ENCODE measurements at regions not wholly inside any gene's neighbourhood (a gene's known extent, or its start where the extent isn't known, plus 50 kb on each side); places are given as distances from the start of the nearest gene placed in this dataset.

DNA sequence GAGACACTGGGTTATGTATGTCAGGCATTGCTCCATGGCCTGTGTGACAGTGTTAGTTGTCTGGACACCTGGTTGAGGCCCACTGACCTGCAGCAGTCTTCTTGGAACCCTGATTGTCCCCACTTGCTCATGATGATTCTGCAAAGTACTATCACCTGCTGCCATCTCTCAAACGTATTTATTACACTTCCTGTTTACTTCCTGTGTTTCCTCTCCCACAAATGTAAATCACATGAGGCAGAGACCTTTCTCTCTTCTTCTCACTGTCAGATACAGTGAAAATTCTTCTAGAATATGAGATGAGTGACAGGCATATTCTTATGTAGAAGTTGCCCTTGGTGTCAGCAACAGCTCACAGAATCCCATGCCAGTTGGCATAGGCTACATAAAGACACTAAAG, 186.9 kb upstream of the CNTN1 start:
- no peak for DNase-seq
- no peaks in the 10 kb centered on the region for H3K36me3 Mint-ChIP-seq (ENCODE audit: low read depth)
- peaks cover 3% of the 10 kb centered on the region for H3K4me1 Mint-ChIP-seq
- intact Hi-C loops (cut with micrococcal nuclease), result no loop called here
- H3K27me3 Mint-ChIP-seq, result no peaks in the 10 kb centered on the region
- no peak overlapping the region for H3K27ac Mint-ChIP-seq
- no peaks in the 10 kb centered on the region for H3K9me3 Mint-ChIP-seq
- H3K4me3 Mint-ChIP-seq, result no peak overlapping the region

DNA sequence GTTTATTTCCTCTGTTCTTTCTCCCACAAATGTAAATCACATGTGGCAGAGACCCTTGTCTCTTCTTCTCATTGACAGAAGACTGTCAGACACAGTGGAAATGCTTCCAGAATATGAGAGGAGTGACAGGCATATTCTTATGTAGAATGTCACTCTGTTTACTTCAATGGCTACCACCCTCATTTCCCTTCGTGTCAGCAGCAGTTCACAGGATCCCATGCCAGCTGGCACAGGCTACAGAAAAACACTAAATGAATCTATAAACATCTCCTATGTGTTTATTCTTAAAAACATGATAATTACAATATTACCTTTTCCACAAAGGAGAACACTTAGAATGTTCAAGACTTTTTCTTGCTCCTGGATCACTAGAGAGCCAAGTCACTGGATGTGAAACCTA, 183.8 kb upstream of the CNTN1 start:
- H3K27me3 Mint-ChIP-seq, result no peaks in the 10 kb centered on the region
- H3K4me1 Mint-ChIP-seq, result peaks cover 3% of the 10 kb centered on the region
- H3K36me3 Mint-ChIP-seq (ENCODE audit: low read depth), result no peaks in the 10 kb centered on the region
- intact Hi-C loops (cut with micrococcal nuclease), result no loop called here
- no peak for DNase-seq
- no peak overlapping the region for H3K4me3 Mint-ChIP-seq
- H3K9me3 Mint-ChIP-seq, result no peaks in the 10 kb centered on the region
- H3K27ac Mint-ChIP-seq, result no peak overlapping the region

DNA sequence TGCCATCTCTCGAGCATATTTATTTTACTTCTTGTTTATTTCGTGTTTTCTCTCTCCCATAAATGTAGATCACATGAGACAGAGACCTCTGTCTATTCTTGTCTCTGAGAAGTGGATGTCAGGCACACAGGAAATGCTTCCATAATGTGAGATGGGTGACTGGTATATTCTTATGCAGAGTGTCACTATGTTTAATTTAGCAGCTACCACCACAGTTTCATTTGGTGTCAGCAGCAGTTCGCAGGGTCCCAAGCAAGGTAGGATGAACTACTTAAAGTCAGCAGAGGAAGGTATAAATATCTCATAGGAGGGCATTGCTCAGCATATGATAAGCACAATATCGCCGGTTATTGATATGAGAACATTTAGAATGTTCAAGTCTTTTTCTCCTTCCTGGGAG, 180.9 kb upstream of the CNTN1 start:
- Mint-ChIP-seq H3K4me3 (no peak overlapping the region), H3K27me3 (no peaks in the 10 kb centered on the region), H3K4me1 (no peaks in the 10 kb centered on the region), H3K27ac (no peak overlapping the region), H3K9me3 (no peaks in the 10 kb centered on the region), H3K36me3 (ENCODE audit: low read depth) (no peaks in the 10 kb centered on the region)
- no peak for DNase-seq
- intact Hi-C loops (cut with micrococcal nuclease), result no loop called here

DNA sequence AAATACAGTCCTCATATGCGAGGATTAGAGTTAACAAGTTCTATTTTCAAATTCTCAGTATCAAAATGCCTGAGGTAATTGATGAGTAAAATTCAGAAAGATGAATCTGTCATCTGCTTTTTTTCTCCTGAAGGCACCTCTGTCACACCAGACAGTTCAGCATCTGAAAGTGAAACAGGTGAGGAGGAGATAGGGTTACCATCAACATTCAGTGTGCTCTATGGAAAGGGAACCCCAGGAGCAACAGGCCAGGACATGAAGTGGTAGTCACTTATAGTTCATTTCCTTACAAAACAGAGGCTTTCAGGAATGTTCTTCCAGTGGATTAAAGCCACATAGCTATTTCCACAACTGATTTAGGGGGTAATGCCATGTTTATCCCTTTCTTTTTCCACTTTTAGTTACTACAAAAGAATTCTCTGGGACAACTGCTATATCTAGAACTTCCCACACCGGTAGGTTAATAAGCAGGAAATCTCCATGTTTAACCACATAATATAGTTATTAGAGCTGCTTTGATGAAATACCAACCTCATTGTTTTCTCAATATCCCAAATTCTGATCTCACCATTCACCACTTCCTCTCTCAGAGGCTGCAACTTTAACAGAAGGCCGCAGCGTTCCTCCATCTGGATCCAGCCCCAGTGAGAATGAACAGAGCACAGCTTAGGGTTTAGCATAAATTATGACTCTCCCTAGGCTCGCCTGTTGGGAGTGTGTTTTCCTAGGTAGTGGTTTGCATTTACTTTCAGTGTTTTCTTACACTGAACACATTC, 177.0 kb upstream of the CNTN1 start:
- Mint-ChIP-seq H3K4me1 (no peaks in the 10 kb centered on the region), H3K9me3 (no peaks in the 10 kb centered on the region), H3K27me3 (no peaks in the 10 kb centered on the region), H3K27ac (no peak overlapping the region), H3K36me3 (ENCODE audit: low read depth) (no peaks in the 10 kb centered on the region), H3K4me3 (no peak overlapping the region)
- DNase-seq, result no peak
- intact Hi-C loops (cut with micrococcal nuclease), result no loop called here

DNA sequence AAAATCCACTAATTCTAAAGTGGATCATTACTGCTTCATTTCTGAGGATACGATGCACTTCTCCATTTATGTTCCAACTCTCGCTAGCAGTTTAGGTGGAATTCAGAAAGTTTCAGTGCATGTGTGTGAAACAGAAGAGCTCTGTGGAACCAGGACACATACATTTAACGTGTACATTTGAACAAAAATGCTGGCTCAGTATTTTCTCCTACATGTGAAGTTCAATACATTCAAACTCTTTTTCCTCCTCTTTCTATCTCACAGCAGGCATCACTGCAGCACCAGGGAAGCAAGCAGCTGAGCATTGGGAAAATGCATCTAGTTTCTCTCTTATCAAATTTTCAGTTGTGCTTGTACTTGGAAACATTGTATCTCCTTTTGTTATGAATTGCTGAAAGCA, 169.4 kb upstream of the CNTN1 start:
- Mint-ChIP-seq H3K27me3 (no peaks in the 10 kb centered on the region), H3K4me1 (no peaks in the 10 kb centered on the region)
- DNase-seq, result no peak

DNA sequence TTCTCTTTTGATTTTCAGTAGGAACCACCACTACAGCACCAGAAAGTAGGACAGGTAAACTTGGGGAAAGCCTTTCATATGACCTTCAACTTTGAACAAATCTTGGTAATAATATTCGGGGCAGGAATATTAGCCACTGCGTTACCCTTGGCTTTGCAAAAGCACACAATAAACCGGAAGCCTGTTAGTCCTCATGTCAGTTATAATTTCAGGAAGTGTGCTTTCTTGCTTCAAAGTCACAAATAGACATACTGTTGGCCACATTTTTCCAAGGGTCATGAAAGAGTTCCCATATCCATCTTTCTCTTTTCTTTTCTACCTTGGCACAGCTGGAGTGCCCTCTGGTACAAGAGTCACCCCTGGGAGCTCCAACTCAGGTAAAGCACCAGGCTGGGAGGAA, 167.2 kb upstream of the CNTN1 start:
- DNase-seq, result no peak
- intact Hi-C loops (cut with micrococcal nuclease), result no loop called here
- H3K36me3 Mint-ChIP-seq (ENCODE audit: low read depth), result no peaks in the 10 kb centered on the region
- no peaks in the 10 kb centered on the region for H3K27me3 Mint-ChIP-seq
- H3K4me3 Mint-ChIP-seq, result no peak overlapping the region
- no peaks in the 10 kb centered on the region for H3K4me1 Mint-ChIP-seq
- H3K9me3 Mint-ChIP-seq, result no peaks in the 10 kb centered on the region
- no peak overlapping the region for H3K27ac Mint-ChIP-seq

More for the DNA sequence above, 169.4 kb upstream of the CNTN1 start:
- H3K4me3 Mint-ChIP-seq, result no peak overlapping the region
- H3K9me3 Mint-ChIP-seq, result no peaks in the 10 kb centered on the region
- intact Hi-C loops (cut with micrococcal nuclease), result no loop called here
- no peak overlapping the region for H3K27ac Mint-ChIP-seq
- no peaks in the 10 kb centered on the region for H3K36me3 Mint-ChIP-seq (ENCODE audit: low read depth)

DNA sequence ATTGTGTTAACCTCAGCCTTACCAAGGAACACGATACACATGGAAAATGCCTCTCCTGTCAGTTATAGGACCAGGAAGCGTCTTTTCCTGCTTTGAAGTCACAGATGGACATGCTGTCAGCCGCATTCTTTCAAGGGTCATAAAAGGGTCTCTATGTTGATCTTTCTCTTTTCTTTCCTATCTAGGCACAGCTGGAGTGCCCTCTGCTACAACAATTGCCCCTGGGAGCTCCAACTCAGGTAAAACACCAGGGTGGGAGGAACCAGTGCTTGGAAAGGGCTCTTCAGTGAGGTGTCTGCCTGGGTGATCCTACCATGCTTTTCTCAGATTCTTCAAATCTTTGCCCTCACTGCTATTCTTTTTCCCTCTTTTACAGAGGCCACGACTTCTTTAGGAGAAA, 157.4 kb upstream of the CNTN1 start:
- Mint-ChIP-seq H3K9me3 (no peaks in the 10 kb centered on the region), H3K27me3 (no peaks in the 10 kb centered on the region), H3K27ac (no peak overlapping the region), H3K4me3 (no peak overlapping the region), H3K4me1 (no peaks in the 10 kb centered on the region), H3K36me3 (ENCODE audit: low read depth) (no peaks in the 10 kb centered on the region)
- DNase-seq, result no peak
- intact Hi-C loops (cut with micrococcal nuclease), result no loop called here

DNA sequence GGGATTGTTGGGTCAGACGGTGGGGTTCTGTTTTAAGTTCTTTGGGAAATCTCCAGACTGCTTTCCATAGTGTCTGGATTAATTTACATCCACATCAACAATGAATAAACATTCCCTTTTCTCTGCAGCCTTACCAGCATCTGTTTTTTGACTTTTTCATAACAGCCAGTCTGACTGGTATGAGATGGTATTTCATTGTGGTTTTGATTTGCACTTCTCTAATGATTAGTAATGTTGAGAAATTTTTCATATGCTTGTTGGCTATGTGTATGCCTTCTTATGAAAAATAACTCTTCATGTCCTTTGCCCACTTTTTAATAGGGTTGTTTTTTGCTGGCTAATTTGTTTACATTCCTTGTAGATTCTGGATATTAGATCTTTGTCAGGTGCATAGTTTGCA, 140.8 kb upstream of the CNTN1 start:
- intact Hi-C loops (cut with micrococcal nuclease), result no loop called here
- DNase-seq, result no peak
- peaks cover 9% of the 10 kb centered on the region for H3K9me3 Mint-ChIP-seq
- H3K4me1 Mint-ChIP-seq, result no peaks in the 10 kb centered on the region
- H3K27me3 Mint-ChIP-seq, result no peaks in the 10 kb centered on the region
- no peak overlapping the region for H3K4me3 Mint-ChIP-seq
- H3K27ac Mint-ChIP-seq, result no peak overlapping the region
- no peaks in the 10 kb centered on the region for H3K36me3 Mint-ChIP-seq (ENCODE audit: low read depth)

DNA sequence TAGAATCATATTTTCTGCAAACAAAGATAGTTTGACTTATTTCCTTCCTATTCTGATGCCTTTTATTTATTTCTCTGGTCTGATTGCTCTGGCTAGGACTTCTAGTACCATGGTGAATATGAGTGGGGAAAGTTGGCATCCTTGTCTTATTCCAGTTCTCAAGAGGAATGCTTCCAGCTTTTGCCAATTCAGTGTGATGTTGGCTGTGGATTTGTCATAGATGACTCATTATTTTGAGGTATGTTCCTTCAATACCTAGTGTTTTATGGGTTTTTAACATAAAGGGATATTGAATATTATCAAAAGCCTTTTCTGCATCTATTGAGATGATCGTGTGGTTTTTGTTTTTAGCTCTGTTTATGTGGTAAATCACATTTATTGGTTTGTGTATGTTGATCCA, 139.4 kb upstream of the CNTN1 start:
- intact Hi-C loops (cut with micrococcal nuclease), result no loop called here
- H3K9me3 Mint-ChIP-seq, result peaks cover 9% of the 10 kb centered on the region
- H3K27ac Mint-ChIP-seq, result no peak overlapping the region
- no peaks in the 10 kb centered on the region for H3K4me1 Mint-ChIP-seq
- no peaks in the 10 kb centered on the region for H3K36me3 Mint-ChIP-seq (ENCODE audit: low read depth)
- no peak for DNase-seq
- H3K4me3 Mint-ChIP-seq, result no peak overlapping the region
- no peaks in the 10 kb centered on the region for H3K27me3 Mint-ChIP-seq

DNA sequence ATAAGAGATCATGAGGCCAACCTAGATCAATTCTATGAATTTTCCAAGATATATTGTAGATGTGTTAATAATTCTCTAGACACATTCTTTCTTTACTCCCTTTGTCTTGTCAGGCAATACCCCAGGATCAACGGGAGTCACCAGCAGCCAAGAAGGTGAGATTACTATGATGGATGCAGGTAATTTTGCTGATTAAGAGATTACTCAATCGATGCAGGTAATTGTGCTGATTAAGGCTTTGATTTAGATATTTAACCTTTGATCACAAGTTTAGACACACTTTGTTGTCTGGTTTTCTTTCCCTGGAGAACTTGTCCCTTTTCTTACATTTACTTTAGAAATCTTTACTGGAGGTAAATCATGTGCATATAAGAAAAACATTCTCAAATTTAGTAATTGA, 134.3 kb upstream of the CNTN1 start:
- DNase-seq, result no peak
- peaks cover 9% of the 10 kb centered on the region for H3K9me3 Mint-ChIP-seq
- H3K27ac Mint-ChIP-seq, result no peak overlapping the region
- H3K4me1 Mint-ChIP-seq, result no peaks in the 10 kb centered on the region
- no peaks in the 10 kb centered on the region for H3K36me3 Mint-ChIP-seq (ENCODE audit: low read depth)
- intact Hi-C loops (cut with micrococcal nuclease), result no loop called here
- H3K4me3 Mint-ChIP-seq, result no peak overlapping the region
- no peaks in the 10 kb centered on the region for H3K27me3 Mint-ChIP-seq

DNA sequence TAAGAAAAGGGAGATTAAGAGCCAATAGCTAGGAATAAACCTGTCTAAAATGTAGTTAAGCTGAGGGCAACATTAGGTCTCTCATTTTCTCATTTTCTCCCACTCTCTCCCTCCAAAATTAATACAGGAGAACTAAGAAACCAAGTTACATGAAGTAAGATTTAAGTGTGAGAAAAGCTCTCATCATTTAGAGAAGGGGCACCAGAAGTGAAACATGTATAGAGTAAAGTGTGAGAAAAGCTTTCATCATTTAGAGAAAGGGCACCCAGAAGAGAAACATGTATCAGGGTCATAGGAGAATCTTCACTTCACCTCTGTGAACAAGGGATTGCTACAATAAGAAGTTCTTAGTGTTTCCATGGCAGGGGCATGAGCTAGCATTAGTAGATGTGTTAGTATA, 132.4 kb upstream of the CNTN1 start:
- peaks cover 3% of the 10 kb centered on the region for H3K9me3 Mint-ChIP-seq
- H3K27me3 Mint-ChIP-seq, result no peaks in the 10 kb centered on the region
- no peak overlapping the region for H3K4me3 Mint-ChIP-seq
- no peak for DNase-seq
- no peaks in the 10 kb centered on the region for H3K4me1 Mint-ChIP-seq
- no peaks in the 10 kb centered on the region for H3K36me3 Mint-ChIP-seq (ENCODE audit: low read depth)
- no peak overlapping the region for H3K27ac Mint-ChIP-seq
- intact Hi-C loops (cut with micrococcal nuclease), result no loop called here

DNA sequence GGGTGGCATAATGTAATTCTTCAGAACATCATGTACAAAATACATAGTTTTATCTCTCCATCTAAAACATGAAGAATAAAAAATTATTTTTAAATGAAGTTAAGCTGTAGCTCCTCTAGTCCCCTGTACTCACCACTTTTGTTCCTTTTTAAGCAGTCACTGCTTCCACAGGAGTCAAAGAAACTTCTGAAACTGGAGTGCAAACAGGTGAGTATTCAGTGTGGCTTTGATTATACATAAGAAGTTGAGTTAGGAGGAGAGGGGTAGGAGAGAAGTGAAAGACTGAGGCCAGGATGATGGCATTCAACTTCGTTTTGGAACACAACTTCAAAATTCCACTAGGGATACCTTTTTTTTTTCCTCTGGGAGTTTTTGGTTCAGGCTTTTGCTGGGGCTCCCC, 131.4 kb upstream of the CNTN1 start:
- H3K4me1 Mint-ChIP-seq, result no peaks in the 10 kb centered on the region
- intact Hi-C loops (cut with micrococcal nuclease), result no loop called here
- no peaks in the 10 kb centered on the region for H3K36me3 Mint-ChIP-seq (ENCODE audit: low read depth)

DNA sequence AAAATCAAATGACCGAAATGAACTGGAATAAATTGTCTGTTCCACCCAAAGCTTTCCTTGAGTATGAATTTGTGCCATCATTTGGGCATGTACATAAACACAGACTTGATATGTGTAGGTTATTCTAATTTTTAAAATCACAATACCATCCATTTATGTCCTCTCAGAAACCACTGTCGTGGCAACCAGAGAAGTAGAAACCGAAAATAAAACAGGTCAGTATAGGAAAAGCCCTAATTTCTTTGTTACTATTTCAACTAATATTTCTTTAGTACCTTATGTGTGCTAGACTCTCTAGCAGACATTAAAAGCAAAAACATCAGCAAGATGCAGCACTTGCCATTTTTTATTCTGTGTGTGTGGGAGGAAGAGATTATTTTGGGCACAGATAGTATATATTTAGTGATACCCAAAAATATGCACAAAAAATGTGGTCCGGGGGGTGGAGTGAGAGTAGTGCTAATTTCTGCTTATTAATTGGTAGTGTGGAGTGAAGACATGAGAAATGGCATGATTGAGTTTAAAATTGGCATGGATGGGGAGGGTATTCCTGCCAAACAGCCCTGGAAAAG, 130.8 kb upstream of the CNTN1 start:
- Mint-ChIP-seq H3K9me3 (peaks cover 4% of the 10 kb centered on the region), H3K27me3 (no peaks in the 10 kb centered on the region), H3K4me1 (no peaks in the 10 kb centered on the region), H3K27ac (no peak overlapping the region), H3K36me3 (ENCODE audit: low read depth) (no peaks in the 10 kb centered on the region), H3K4me3 (no peak overlapping the region)
- DNase-seq, result no peak
- intact Hi-C loops (cut with micrococcal nuclease), result no loop called here

More for the DNA sequence above, 131.4 kb upstream of the CNTN1 start:
- Mint-ChIP-seq H3K27ac (no peak overlapping the region), H3K4me3 (no peak overlapping the region), H3K27me3 (no peaks in the 10 kb centered on the region), H3K9me3 (peaks cover 4% of the 10 kb centered on the region)
- no peak for DNase-seq

DNA sequence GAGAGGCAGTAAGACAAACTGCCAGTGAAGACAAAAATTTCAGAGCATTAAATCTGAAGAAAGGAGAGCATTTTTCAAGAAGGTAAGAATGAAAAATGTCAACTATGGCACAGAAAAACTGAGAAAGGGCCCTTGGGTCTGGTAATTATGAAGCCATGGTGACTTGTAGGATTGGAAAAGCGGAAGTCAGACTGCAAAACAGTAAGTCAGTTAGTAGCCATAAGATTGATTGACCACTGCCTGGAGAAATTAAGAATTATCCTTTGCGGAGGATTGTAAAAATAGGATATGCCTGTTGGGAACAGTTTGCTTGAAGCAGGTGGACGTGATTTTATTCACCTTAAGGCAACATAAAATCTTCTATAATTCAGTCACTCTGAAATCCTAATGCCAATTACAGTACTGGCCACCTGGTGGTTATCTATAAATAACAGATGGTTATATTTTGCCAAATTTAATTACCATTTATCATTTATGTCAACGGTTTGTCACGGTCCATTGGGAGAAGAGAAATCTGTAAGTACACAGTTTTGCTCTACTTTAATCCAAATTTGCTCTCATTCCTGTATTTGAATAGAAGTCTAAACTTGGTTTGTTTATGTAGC, 127.1 kb upstream of the CNTN1 start:
- Mint-ChIP-seq H3K27me3 (no peaks in the 10 kb centered on the region), H3K9me3 (peaks cover 4% of the 10 kb centered on the region), H3K27ac (no peak overlapping the region), H3K4me3 (no peak overlapping the region), H3K36me3 (ENCODE audit: low read depth) (no peaks in the 10 kb centered on the region), H3K4me1 (no peaks in the 10 kb centered on the region)
- intact Hi-C loops (cut with micrococcal nuclease), result no loop called here
- DNase-seq, result no peak

DNA sequence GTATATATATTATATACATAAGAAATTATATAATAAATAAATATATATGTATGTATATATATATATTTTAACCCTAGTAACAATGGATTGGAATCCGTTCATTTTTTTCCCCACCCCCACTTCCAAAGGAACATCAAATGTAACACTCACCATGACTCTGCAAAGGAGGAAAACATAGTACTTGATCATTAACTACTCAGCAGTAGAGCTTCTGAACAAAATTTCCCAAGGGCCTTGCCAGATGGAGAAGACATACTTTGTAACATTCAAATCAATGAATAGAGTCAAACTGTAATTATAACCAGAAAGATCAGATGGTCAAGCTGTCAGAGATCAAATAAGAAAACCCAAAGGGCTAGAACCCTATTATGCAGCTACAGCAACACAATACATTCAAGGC, 126.0 kb upstream of the CNTN1 start:
- no peak for DNase-seq
- H3K4me3 Mint-ChIP-seq, result no peak overlapping the region
- intact Hi-C loops (cut with micrococcal nuclease), result no loop called here
- H3K36me3 Mint-ChIP-seq (ENCODE audit: low read depth), result no peaks in the 10 kb centered on the region
- no peaks in the 10 kb centered on the region for H3K4me1 Mint-ChIP-seq
- H3K9me3 Mint-ChIP-seq, result peaks cover 8% of the 10 kb centered on the region
- H3K27ac Mint-ChIP-seq, result no peak overlapping the region
- H3K27me3 Mint-ChIP-seq, result no peaks in the 10 kb centered on the region
